WTC11 (cell line): ENCODE measurements at regions not wholly inside any gene's neighbourhood (a gene's known extent, or its start where the extent isn't known, plus 50 kb on each side); places are given as distances from the start of the nearest gene placed in this dataset.

Source experiments
- ATAC-seq: fragments of 200-7000 bp; cut with Tn5 transposase; 2 replicates; pipeline ENCODE4 v1.10.0; 2021; ENCODE audit warnings: mild to moderate bottlenecking, moderate library complexity
- CTCF ChIA-PET: fragments of 300-600 bp; sonication (Branson Sonifier 250); formaldehyde crosslinking; loops from one replicate; lab custom pipeline; 2021; ENCODE audit warnings: antibody characterized with exemption; lab: Charles Lee
- POLR2A ChIA-PET: fragments of 350-600 bp; sonication (Branson Sonifier 250); formaldehyde crosslinking; loops from one replicate; lab custom pipeline; 2021; ENCODE audit warnings: antibody characterized with exemption; lab: Charles Lee
- DNase-seq: peaks from one replicate; pipeline ENCODE4 v3.0.0; 2021; ENCODE audit warnings: low spot score
- H3K27ac Mint-ChIP-seq: 2 replicates; pipeline ENCODE4 v1.8.0; 2021; ENCODE audit warnings: mixed read lengths
- H3K27me3 Mint-ChIP-seq: 2 replicates; pipeline ENCODE4 v1.8.0; 2021; ENCODE audit warnings: low read depth, mild to moderate bottlenecking, moderate library complexity, mixed read lengths
- H3K36me3 Mint-ChIP-seq: 2 replicates; pipeline ENCODE4 v1.8.0; 2021; ENCODE audit warnings: mixed read lengths
- H3K4me1 Mint-ChIP-seq: 2 replicates; pipeline ENCODE4 v1.8.0; 2022; ENCODE audit warnings: mixed read lengths
- H3K4me3 Mint-ChIP-seq: 2 replicates; pipeline ENCODE4 v1.8.0; 2021; ENCODE audit warnings: mild to moderate bottlenecking, moderate library complexity, mixed read lengths
- H3K9me3 Mint-ChIP-seq: 2 replicates; pipeline ENCODE4 v1.8.0; 2021; ENCODE audit warnings: mixed read lengths
- ATF1 ChIP-seq: sonication (generic); formaldehyde crosslinking; IDR thresholded peaks from 2 replicates; pipeline ENCODE4 v1.8.1; 2023; ENCODE audit warnings: mild to moderate bottlenecking, moderate library complexity, missing genetic modification reagents
- CREB1 ChIP-seq: sonication (generic); formaldehyde crosslinking; IDR thresholded peaks from 2 replicates; pipeline ENCODE4 v1.8.0; 2023; ENCODE audit warnings: mild to moderate bottlenecking, missing genetic modification reagents
- FOXJ3 ChIP-seq: sonication (generic); formaldehyde crosslinking; IDR thresholded peaks from 2 replicates; pipeline ENCODE4 v1.9.0; 2021; ENCODE audit warnings: missing genetic modification reagents, mild to moderate bottlenecking, borderline replicate concordance
- FOXK1 ChIP-seq: sonication (generic); formaldehyde crosslinking; IDR thresholded peaks from 2 replicates; pipeline ENCODE4 v1.8.0; 2022; ENCODE audit warnings: mild to moderate bottlenecking, moderate library complexity, missing genetic modification reagents
- GABPB1 ChIP-seq: sonication (generic); formaldehyde crosslinking; IDR thresholded peaks from 2 replicates; pipeline ENCODE4 v1.8.1; 2023; ENCODE audit warnings: mild to moderate bottlenecking, missing genetic modification reagents
- HMGA2 ChIP-seq: fragments of 250-450 bp; sonication (Bioruptor Pico); IDR thresholded peaks from 2 replicates; pipeline ENCODE4 v1.4.0; 2021; ENCODE audit warnings: mild to moderate bottlenecking, moderate library complexity
- IRF1 ChIP-seq: sonication (generic); formaldehyde crosslinking; IDR thresholded peaks from 2 replicates; pipeline ENCODE4 v1.8.0; 2023; ENCODE audit warnings: missing genetic modification reagents
- NFYB ChIP-seq: sonication (generic); formaldehyde crosslinking; conservative IDR thresholded peaks from 2 replicates; pipeline ENCODE4 v1.8.0; 2022; ENCODE audit warnings: low read depth, missing genetic modification reagents
- PRDM15 ChIP-seq: sonication (generic); formaldehyde crosslinking; IDR thresholded peaks from 2 replicates; pipeline ENCODE4 v1.8.0; 2022; ENCODE audit warnings: missing genetic modification reagents
- PRRX2 ChIP-seq: fragments of 250-450 bp; sonication (Bioruptor Pico); IDR thresholded peaks from 2 replicates; pipeline ENCODE4 v1.8.0; 2021; ENCODE audit warnings: mild to moderate bottlenecking
- RELA ChIP-seq: sonication (generic); formaldehyde crosslinking; IDR thresholded peaks from 2 replicates; pipeline ENCODE4 v1.8.1; 2022; ENCODE audit warnings: missing genetic modification reagents, mild to moderate bottlenecking, borderline replicate concordance
- RORB ChIP-seq: fragments of 250-450 bp; sonication (Bioruptor Pico); IDR thresholded peaks from 2 replicates; pipeline ENCODE4 v1.9.0; 2021; ENCODE audit warnings: mild to moderate bottlenecking
- SP1 ChIP-seq: sonication (generic); formaldehyde crosslinking; conservative IDR thresholded peaks from 2 replicates; pipeline ENCODE4 v1.8.1; 2022; ENCODE audit warnings: missing genetic modification reagents
- TEAD4 ChIP-seq: sonication (generic); formaldehyde crosslinking; IDR thresholded peaks from 2 replicates; pipeline ENCODE4 v1.8.0; 2022; ENCODE audit warnings: mild to moderate bottlenecking, missing genetic modification reagents
- USF1 ChIP-seq: sonication (generic); formaldehyde crosslinking; IDR thresholded peaks from 2 replicates; pipeline ENCODE4 v1.8.0; 2022; ENCODE audit warnings: mild to moderate bottlenecking, missing genetic modification reagents
- ZNF121 ChIP-seq: sonication (generic); formaldehyde crosslinking; IDR thresholded peaks from 2 replicates; pipeline ENCODE4 v1.8.0; 2023; ENCODE audit warnings: missing genetic modification reagents
- ZNF532 ChIP-seq: fragments of 250-450 bp; sonication (Bioruptor Pico); IDR thresholded peaks from 2 replicates; pipeline ENCODE4 v1.9.0; 2021; ENCODE audit warnings: mild to moderate bottlenecking, borderline replicate concordance
- ZSCAN18 ChIP-seq: fragments of 250-450 bp; sonication (Bioruptor Pico); IDR thresholded peaks from 2 replicates; pipeline ENCODE4 v2.1.2; 2022; ENCODE audit warnings: mild to moderate bottlenecking, moderate library complexity

GRCh38 chr16:72536723-72537435 lies 364.9 kb upstream of the PMFBP1 start:
- TF ChIP-seq FOXJ3 (CRISPR knock-in tag): no peak
- TF ChIP-seq RELA (CRISPR knock-in tag): no peak
- no peak for TF ChIP-seq PRDM15 (CRISPR knock-in tag)
- TF ChIP-seq PRRX2 (CRISPR knock-in tag): no peak
- TF ChIP-seq IRF1 (CRISPR knock-in tag): no peak
- no peak for TF ChIP-seq ATF1
- no peak for TF ChIP-seq ZNF121
- no peak for TF ChIP-seq FOXK1 (CRISPR knock-in tag)
- TF ChIP-seq CREB1 (CRISPR knock-in tag): no peak
- TF ChIP-seq GABPB1: no peak
- Mint-ChIP-seq H3K4me1 (peaks cover 5% of the 10 kb centered on the region), H3K27me3 (no peaks in the 10 kb centered on the region), H3K27ac (no peak overlapping the region), H3K4me3 (no peak overlapping the region), H3K36me3 (peaks cover 9% of the 10 kb centered on the region), H3K9me3 (peaks cover 12% of the 10 kb centered on the region)
- DNase-seq (no peak), ATAC-seq (no peak)
- ChIA-PET POLR2A (no interaction called here), CTCF (no interaction called here)

- Mint-ChIP-seq H3K9me3 (peaks cover 39% of the 10 kb centered on the region), H3K36me3 (peaks cover 31% of the 10 kb centered on the region), H3K27ac (no peak overlapping the region), H3K4me1 (peaks cover 5% of the 10 kb centered on the region), H3K27me3 (no peaks in the 10 kb centered on the region), H3K4me3 (no peak overlapping the region)
- no peak for DNase-seq
- POLR2A ChIA-PET: no interaction called here
- CTCF ChIA-PET: interaction anchor here (0.7 to 1.0 kb wide), 2 partner anchors 248 to 314 kb away, joined by 3 to 4 read pairs; no protein-coding TSS in a partner anchor
- no peak for ATAC-seq
- TF ChIP-seq HMGA2 (CRISPR knock-in tag) (no peak), USF1 (CRISPR knock-in tag) (no peak), FOXK1 (CRISPR knock-in tag) (no peak), SP1 (CRISPR knock-in tag) (no peak), NFYB (CRISPR knock-in tag) (no peak), ZNF532 (no peak), PRDM15 (CRISPR knock-in tag) (no peak), ZSCAN18 (CRISPR knock-in tag) (no peak), RORB (CRISPR knock-in tag) (no peak), TEAD4 (no peak)
These were observed 361.0 kb upstream of the PMFBP1 start for GRCh38 chr16:72532906-72533410.
